HEK293 (cell line): ENCODE measurements at regions not wholly inside any gene's neighbourhood (a gene's known extent, or its start where the extent isn't known, plus 50 kb on each side); places are given as distances from the start of the nearest gene placed in this dataset.

Experiments
- GLI4 ChIP-seq: fragments of 450-650 bp; formaldehyde crosslinking; IDR thresholded peaks from 2 replicates; pipeline ENCODE4 v1.5.1; 2016; ENCODE audit warnings: missing biosample characterization, missing genetic modification characterization
- SP3 ChIP-seq: fragments of 450-650 bp; formaldehyde crosslinking; IDR thresholded peaks from 2 replicates; pipeline ENCODE4 v1.5.1; 2016; ENCODE audit warnings: missing biosample characterization, missing genetic modification characterization
- ZBTB21 ChIP-seq: fragments of 450-650 bp; formaldehyde crosslinking; IDR thresholded peaks from 2 replicates; pipeline ENCODE4 v1.5.1; 2017; ENCODE audit warnings: missing biosample characterization, missing genetic modification characterization
- ZNF211 ChIP-seq: fragments of 450-650 bp; formaldehyde crosslinking; IDR thresholded peaks from 2 replicates; pipeline ENCODE4 v1.5.1; 2016; ENCODE audit warnings: low read depth, missing biosample characterization, missing genetic modification characterization
- TF ChIP-seq, protein P1 (sequence below): fragments of 450-650 bp; formaldehyde crosslinking; IDR thresholded peaks from 2 replicates; pipeline ENCODE4 v1.5.1; 2016; ENCODE audit warnings: missing biosample characterization, missing genetic modification characterization
- TF ChIP-seq, protein P2 (sequence below): fragments of 450-650 bp; formaldehyde crosslinking; IDR thresholded peaks from 2 replicates; pipeline ENCODE4 v1.5.1; 2016; ENCODE audit warnings: missing biosample characterization, missing genetic modification characterization
- TF ChIP-seq, protein P3 (sequence below): fragments of 450-650 bp; formaldehyde crosslinking; IDR thresholded peaks from 2 replicates; pipeline ENCODE4 v1.5.1; 2016; ENCODE audit warnings: missing biosample characterization, missing genetic modification characterization, low read depth

DNA sequence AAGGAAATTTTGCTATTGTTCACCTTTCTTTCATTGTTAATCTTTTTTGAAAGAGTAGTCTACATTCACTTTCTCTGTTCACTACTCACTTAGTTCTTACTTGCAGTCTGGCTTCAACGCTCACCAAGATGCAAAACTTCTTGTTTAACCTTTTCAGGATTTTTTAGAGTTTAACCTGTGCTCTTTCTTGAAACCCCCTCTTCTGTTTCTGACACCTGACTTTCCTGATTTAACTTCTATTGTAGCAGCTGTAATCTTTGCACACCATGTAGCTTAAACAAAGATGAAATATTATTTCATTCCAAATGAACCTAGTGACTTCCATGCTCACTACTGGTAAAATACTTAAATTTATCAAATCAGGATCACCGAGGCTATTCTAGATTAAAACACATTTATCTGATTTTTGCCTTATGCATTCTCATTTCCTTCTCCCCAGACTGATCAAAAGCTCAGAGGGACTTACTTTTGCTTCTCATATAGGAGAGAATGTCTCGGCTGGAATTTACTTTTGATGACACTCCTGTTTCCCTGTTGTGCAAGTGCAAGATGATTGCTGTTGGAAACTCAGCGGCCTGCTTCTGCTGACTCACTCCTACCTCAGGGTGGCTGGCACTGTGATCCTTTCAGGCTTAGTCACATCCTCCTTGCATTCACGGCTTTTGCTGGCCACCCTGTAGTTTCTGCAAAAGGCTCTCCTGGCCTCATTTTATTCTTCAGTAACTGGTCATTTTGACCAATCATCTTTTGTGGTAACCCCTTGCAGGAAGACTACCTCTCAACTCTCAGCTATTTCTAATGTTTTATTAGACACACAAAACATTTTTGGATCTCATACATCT lies 109.3 kb upstream of the IFNE start:
- TF ChIP-seq, protein P1, sequence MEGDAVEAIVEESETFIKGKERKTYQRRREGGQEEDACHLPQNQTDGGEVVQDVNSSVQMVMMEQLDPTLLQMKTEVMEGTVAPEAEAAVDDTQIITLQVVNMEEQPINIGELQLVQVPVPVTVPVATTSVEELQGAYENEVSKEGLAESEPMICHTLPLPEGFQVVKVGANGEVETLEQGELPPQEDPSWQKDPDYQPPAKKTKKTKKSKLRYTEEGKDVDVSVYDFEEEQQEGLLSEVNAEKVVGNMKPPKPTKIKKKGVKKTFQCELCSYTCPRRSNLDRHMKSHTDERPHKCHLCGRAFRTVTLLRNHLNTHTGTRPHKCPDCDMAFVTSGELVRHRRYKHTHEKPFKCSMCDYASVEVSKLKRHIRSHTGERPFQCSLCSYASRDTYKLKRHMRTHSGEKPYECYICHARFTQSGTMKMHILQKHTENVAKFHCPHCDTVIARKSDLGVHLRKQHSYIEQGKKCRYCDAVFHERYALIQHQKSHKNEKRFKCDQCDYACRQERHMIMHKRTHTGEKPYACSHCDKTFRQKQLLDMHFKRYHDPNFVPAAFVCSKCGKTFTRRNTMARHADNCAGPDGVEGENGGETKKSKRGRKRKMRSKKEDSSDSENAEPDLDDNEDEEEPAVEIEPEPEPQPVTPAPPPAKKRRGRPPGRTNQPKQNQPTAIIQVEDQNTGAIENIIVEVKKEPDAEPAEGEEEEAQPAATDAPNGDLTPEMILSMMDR (tag by site-specific recombination), result no peak
- TF ChIP-seq SP3 (tag by site-specific recombination) (no peak), GLI4 (tag by site-specific recombination) (no peak), ZBTB21 (tag by site-specific recombination) (no peak), ZNF211 (tag by site-specific recombination) (no peak)
- TF ChIP-seq, protein P2, sequence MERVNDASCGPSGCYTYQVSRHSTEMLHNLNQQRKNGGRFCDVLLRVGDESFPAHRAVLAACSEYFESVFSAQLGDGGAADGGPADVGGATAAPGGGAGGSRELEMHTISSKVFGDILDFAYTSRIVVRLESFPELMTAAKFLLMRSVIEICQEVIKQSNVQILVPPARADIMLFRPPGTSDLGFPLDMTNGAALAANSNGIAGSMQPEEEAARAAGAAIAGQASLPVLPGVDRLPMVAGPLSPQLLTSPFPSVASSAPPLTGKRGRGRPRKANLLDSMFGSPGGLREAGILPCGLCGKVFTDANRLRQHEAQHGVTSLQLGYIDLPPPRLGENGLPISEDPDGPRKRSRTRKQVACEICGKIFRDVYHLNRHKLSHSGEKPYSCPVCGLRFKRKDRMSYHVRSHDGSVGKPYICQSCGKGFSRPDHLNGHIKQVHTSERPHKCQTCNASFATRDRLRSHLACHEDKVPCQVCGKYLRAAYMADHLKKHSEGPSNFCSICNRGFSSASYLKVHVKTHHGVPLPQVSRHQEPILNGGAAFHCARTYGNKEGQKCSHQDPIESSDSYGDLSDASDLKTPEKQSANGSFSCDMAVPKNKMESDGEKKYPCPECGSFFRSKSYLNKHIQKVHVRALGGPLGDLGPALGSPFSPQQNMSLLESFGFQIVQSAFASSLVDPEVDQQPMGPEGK (tag by site-specific recombination), result no peak
- TF ChIP-seq, protein P3, sequence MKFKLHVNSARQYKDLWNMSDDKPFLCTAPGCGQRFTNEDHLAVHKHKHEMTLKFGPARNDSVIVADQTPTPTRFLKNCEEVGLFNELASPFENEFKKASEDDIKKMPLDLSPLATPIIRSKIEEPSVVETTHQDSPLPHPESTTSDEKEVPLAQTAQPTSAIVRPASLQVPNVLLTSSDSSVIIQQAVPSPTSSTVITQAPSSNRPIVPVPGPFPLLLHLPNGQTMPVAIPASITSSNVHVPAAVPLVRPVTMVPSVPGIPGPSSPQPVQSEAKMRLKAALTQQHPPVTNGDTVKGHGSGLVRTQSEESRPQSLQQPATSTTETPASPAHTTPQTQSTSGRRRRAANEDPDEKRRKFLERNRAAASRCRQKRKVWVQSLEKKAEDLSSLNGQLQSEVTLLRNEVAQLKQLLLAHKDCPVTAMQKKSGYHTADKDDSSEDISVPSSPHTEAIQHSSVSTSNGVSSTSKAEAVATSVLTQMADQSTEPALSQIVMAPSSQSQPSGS (tag by site-specific recombination), result no peak
